HEK293 (cell line): ENCODE measurements at regions not wholly inside any gene's neighbourhood (a gene's known extent, or its start where the extent isn't known, plus 50 kb on each side); places are given as distances from the start of the nearest gene placed in this dataset.

Experiments used
- KLF16 ChIP-seq: fragments of 450-650 bp; formaldehyde crosslinking; IDR thresholded peaks from 2 replicates; pipeline ENCODE4 v1.5.1; 2017; ENCODE audit warnings: missing biosample characterization, missing genetic modification characterization
- KLF7 ChIP-seq: fragments of 450-650 bp; formaldehyde crosslinking; IDR thresholded peaks from 2 replicates; pipeline ENCODE4 v1.5.1; 2016; ENCODE audit warnings: missing biosample characterization, missing genetic modification characterization, borderline replicate concordance
- ZEB2 ChIP-seq: fragments of 450-650 bp; formaldehyde crosslinking; IDR thresholded peaks from 2 replicates; pipeline ENCODE4 v1.5.1; 2016; ENCODE audit warnings: missing biosample characterization, missing genetic modification characterization
- ZNF239 ChIP-seq: fragments of 450-650 bp; formaldehyde crosslinking; IDR thresholded peaks from 2 replicates; pipeline ENCODE4 v1.5.1; 2016; ENCODE audit warnings: missing biosample characterization, missing genetic modification characterization
- ZNF501 ChIP-seq: fragments of 450-650 bp; formaldehyde crosslinking; IDR thresholded peaks from 2 replicates; pipeline ENCODE4 v1.5.1; 2016; ENCODE audit warnings: missing biosample characterization, missing genetic modification characterization
- TF ChIP-seq, protein P1 (sequence below): fragments of 450-650 bp; formaldehyde crosslinking; optimal IDR thresholded peaks from 2 replicates; pipeline ENCODE3; 2016; ENCODE audit warnings: missing biosample characterization, mild to moderate bottlenecking, missing genetic modification characterization
- TF ChIP-seq, protein P2 (sequence below): fragments of 450-650 bp; formaldehyde crosslinking; IDR thresholded peaks from 2 replicates; pipeline ENCODE4 v1.5.1; 2016; ENCODE audit warnings: missing biosample characterization, missing genetic modification characterization

DNA sequence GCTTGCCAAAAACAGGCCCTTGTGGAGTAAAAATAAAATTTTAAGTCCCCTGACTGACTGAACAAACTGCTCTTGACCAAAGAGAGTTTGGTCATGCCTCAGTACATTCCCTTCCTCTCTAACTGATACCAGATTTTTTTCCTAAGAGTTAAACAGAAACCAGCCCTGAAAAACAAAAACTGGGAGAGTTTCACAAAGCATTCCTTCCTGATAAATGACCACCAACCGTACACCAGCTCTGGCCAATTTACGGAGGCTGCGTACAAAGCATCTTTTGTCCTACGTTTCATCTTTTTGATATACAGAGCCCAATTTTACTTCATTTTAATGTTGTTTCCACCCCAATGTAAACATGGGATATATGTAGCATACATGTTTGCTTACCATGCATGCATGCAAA is 477.4 kb upstream of the HTR1E start:
- TF ChIP-seq, protein P1, sequence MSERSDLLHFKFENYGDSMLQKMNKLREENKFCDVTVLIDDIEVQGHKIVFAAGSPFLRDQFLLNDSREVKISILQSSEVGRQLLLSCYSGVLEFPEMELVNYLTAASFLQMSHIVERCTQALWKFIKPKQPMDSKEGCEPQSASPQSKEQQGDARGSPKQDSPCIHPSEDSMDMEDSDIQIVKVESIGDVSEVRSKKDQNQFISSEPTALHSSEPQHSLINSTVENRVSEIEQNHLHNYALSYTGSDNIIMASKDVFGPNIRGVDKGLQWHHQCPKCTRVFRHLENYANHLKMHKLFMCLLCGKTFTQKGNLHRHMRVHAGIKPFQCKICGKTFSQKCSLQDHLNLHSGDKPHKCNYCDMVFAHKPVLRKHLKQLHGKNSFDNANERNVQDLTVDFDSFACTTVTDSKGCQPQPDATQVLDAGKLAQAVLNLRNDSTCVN: no peak
- TF ChIP-seq ZNF501 (tag by site-specific recombination) (no peak), KLF7 (no peak), KLF16 (tag by site-specific recombination) (no peak), ZNF239 (tag by site-specific recombination) (no peak), ZEB2 (no peak)
- TF ChIP-seq, protein P2, sequence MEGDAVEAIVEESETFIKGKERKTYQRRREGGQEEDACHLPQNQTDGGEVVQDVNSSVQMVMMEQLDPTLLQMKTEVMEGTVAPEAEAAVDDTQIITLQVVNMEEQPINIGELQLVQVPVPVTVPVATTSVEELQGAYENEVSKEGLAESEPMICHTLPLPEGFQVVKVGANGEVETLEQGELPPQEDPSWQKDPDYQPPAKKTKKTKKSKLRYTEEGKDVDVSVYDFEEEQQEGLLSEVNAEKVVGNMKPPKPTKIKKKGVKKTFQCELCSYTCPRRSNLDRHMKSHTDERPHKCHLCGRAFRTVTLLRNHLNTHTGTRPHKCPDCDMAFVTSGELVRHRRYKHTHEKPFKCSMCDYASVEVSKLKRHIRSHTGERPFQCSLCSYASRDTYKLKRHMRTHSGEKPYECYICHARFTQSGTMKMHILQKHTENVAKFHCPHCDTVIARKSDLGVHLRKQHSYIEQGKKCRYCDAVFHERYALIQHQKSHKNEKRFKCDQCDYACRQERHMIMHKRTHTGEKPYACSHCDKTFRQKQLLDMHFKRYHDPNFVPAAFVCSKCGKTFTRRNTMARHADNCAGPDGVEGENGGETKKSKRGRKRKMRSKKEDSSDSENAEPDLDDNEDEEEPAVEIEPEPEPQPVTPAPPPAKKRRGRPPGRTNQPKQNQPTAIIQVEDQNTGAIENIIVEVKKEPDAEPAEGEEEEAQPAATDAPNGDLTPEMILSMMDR (tag by site-specific recombination): no peak
